HepG2 (cell line): ENCODE measurements at regions not wholly inside any gene's neighbourhood (a gene's known extent, or its start where the extent isn't known, plus 50 kb on each side); places are given as distances from the start of the nearest gene placed in this dataset.

Experiments
- ADNP ChIP-seq: sonication (generic); formaldehyde crosslinking; IDR thresholded peaks from 2 replicates; pipeline ENCODE4 v1.4.0; 2020; ENCODE audit warnings: missing genetic modification reagents
- BCL3 ChIP-seq: sonication (generic); formaldehyde crosslinking; IDR thresholded peaks from 2 replicates; pipeline ENCODE4 v1.5.1; 2020; ENCODE audit warnings: mild to moderate bottlenecking, missing genetic modification reagents, moderate library complexity
- EED ChIP-seq: sonication (generic); formaldehyde crosslinking; IDR thresholded peaks from 2 replicates; pipeline ENCODE4 v1.5.0; 2020; ENCODE audit warnings: mild to moderate bottlenecking, missing genetic modification reagents
- FOXA1 ChIP-seq, 2 experiments: fragments of 450-650 bp in 1 of 2; sonication (generic) in 1 of 2; formaldehyde crosslinking in 1 of 2; IDR thresholded peaks; 2 replicates each; pipeline versions ENCODE4 v1.4.0 to v1.6.1; 2016 to 2020; ENCODE audit warnings: missing genetic modification reagents in 1 of 2
- HBP1 ChIP-seq: IDR thresholded peaks from 2 replicates; pipeline ENCODE4 v1.6.1; 2016; ENCODE audit warnings: low read depth, control low read depth
- HOXA9 ChIP-seq: sonication (generic); formaldehyde crosslinking; IDR thresholded peaks from 2 replicates; pipeline ENCODE4 v1.8.1; 2022; ENCODE audit warnings: missing genetic modification reagents, mild to moderate bottlenecking, moderate library complexity, borderline replicate concordance
- LBX2 ChIP-seq: sonication (generic); formaldehyde crosslinking; IDR thresholded peaks from 2 replicates; pipeline ENCODE4 v1.5.0; 2020; ENCODE audit warnings: missing genetic modification reagents, mild to moderate bottlenecking, borderline replicate concordance
- RBFOX2 ChIP-seq: fragments of 200-400 bp; formaldehyde crosslinking; IDR thresholded peaks from 2 replicates; pipeline ENCODE4 v1.6.1; 2017; ENCODE audit warnings: low read depth, mild to moderate bottlenecking, low read length
- RBM22 ChIP-seq: fragments of 200-400 bp; formaldehyde crosslinking; optimal IDR thresholded peaks from 2 replicates; pipeline ENCODE3; 2017; ENCODE audit warnings: mild to moderate bottlenecking, low read length, moderate library complexity
- RFXAP ChIP-seq: sonication (generic); formaldehyde crosslinking; IDR thresholded peaks from 2 replicates; pipeline ENCODE4 v1.4.0; 2020; ENCODE audit warnings: missing genetic modification reagents, borderline replicate concordance
- SP5 ChIP-seq: IDR thresholded peaks from 2 replicates; pipeline ENCODE4 v1.6.1; 2016; ENCODE audit warnings: low read depth, borderline replicate concordance
- ZFP41 ChIP-seq: sonication (generic); formaldehyde crosslinking; IDR thresholded peaks from 2 replicates; pipeline ENCODE4 v1.4.0; 2020; ENCODE audit warnings: mild to moderate bottlenecking, missing genetic modification reagents, borderline replicate concordance
- ZFP90 ChIP-seq: sonication (generic); formaldehyde crosslinking; IDR thresholded peaks from 2 replicates; pipeline ENCODE4 v1.8.0; 2022; ENCODE audit warnings: missing genetic modification reagents, mild to moderate bottlenecking, inconsistent platforms, borderline replicate concordance
- ZMAT5 ChIP-seq: sonication (generic); formaldehyde crosslinking; IDR thresholded peaks from 2 replicates; pipeline ENCODE4 v1.5.0; 2020; ENCODE audit warnings: mild to moderate bottlenecking, low read depth, missing genetic modification reagents, borderline replicate concordance
- ZNF142 ChIP-seq: sonication (generic); formaldehyde crosslinking; IDR thresholded peaks from 2 replicates; pipeline ENCODE4 v1.4.0; 2020; ENCODE audit warnings: missing genetic modification reagents
- ZNF749 ChIP-seq: sonication (generic); formaldehyde crosslinking; IDR thresholded peaks from 2 replicates; pipeline ENCODE4 v1.8.0; 2022; ENCODE audit warnings: mild to moderate bottlenecking, missing genetic modification reagents, moderate library complexity, borderline replicate concordance
- ZNF766 ChIP-seq: sonication (generic); formaldehyde crosslinking; IDR thresholded peaks from 2 replicates; pipeline ENCODE4 v1.5.0; 2020; ENCODE audit warnings: missing genetic modification reagents, borderline replicate concordance
- ZNF776 ChIP-seq: sonication (generic); formaldehyde crosslinking; IDR thresholded peaks from 2 replicates; pipeline ENCODE4 v1.4.0; 2020; ENCODE audit warnings: mild to moderate bottlenecking, missing genetic modification reagents
- ZSCAN30 ChIP-seq: sonication (generic); formaldehyde crosslinking; IDR thresholded peaks from 2 replicates; pipeline ENCODE4 v1.5.0; 2020; ENCODE audit warnings: mild to moderate bottlenecking, missing genetic modification reagents

- TF ChIP-seq ZMAT5 (CRISPR knock-in tag) (no peak), HOXA9 (CRISPR knock-in tag) (peak; percentile 57; the same call in 1 of the 2 replicates), ZSCAN30 (CRISPR knock-in tag) (peak; percentile 85; the same call in 1 of the 2 replicates), ZFP41 (0 out of 2 replicates have a peak, but pooled peaks have one; percentile 16), ZNF776 (CRISPR knock-in tag) (0 out of 2 replicates have a peak, but pooled peaks have one; percentile 39), ADNP (CRISPR knock-in tag) (no peak), ZNF749 (CRISPR knock-in tag) (no peak), ZNF766 (CRISPR knock-in tag) (peak; percentile 31; the same call in 1 of the 2 replicates), SP5 (CRISPR knock-in tag) (peak; percentile 61; the same call in 1 of the 2 replicates), EED (no peak; the same call in none of the 2 replicates), RFXAP (CRISPR knock-in tag) (peak; percentile 89), HBP1 (CRISPR knock-in tag) (no peak), RBM22 (no peak), BCL3 (CRISPR knock-in tag) (peak; percentile 88), RBFOX2 (peak; percentile 75), ZFP90 (CRISPR knock-in tag) (peak; percentile 54; the same call in 1 of the 2 replicates), ZNF142 (CRISPR knock-in tag) (peak; percentile 77; the same call in 1 of the 2 replicates), LBX2 (CRISPR knock-in tag) (peak; percentile 90; the same call in 1 of the 2 replicates), FOXA1 (IDR thresholded peaks at IDR 0.05) (no peak), FOXA1 (CRISPR knock-in tag; IDR thresholded peaks at IDR 0.05) (0 out of 2 replicates have a peak, but pooled peaks have one; percentile 7)
Observed at GRCh38 chr2:61764035-61764800, 89.6 kb downstream of the FAM161A start (continued).
